ENCODE measurements at regions not wholly inside any gene's neighbourhood (a gene's known extent, or its start where the extent isn't known, plus 50 kb on each side); places are given as distances from the start of the nearest gene placed in this dataset.
"Not testable (repeated sequence)": the region's sequence is repeated elsewhere in the genome, so short reads cannot be mapped to it uniquely, and the experiment has no call there.

DNA sequence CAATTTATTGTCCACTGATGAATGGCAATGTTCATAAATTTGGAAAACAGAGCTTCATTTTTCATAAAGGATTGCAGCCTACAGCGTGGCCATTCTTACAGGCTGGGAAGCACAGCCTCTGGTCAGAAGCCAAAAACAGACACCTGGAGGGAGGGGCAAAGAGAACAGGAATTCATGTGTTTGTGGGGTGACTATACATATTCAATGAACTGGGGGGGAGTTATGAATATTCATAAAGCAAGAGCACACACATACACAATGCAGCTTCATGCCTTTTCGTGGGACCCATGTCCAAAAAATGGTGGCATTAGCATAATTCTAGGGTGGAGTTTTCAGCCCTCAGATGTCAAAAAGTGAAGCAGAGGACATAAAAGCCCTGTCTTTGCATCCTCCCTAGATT, 173.3 kb downstream of the VEGFC start:
- no peaks in the 10 kb centered on the region for H3K27me3 ChIP-seq
- no peak overlapping the region for H3K27ac ChIP-seq
- 78 to 93% (median 91%) methylated on average over 2 of the region's 2 CpGs for WGBS, 5 donors
- no peak overlapping the region for H3K4me3 ChIP-seq
- no peak for DNase-seq
- H3K36me3 ChIP-seq, result no peaks in the 10 kb centered on the region
- H3K9me3 ChIP-seq, result peaks cover 0 to 5% (median 0%) of the 10 kb centered on the region in 4 donors
- no peaks in the 10 kb centered on the region for H3K4me1 ChIP-seq
- TF ChIP-seq POLR2AphosphoS5 (IDR thresholded peaks at IDR 0.05) (no peak), EP300 (IDR thresholded peaks at IDR 0.05) (no peak), POLR2A (IDR thresholded peaks at IDR 0.05) (no peak)
- TF ChIP-seq, protein P1, sequence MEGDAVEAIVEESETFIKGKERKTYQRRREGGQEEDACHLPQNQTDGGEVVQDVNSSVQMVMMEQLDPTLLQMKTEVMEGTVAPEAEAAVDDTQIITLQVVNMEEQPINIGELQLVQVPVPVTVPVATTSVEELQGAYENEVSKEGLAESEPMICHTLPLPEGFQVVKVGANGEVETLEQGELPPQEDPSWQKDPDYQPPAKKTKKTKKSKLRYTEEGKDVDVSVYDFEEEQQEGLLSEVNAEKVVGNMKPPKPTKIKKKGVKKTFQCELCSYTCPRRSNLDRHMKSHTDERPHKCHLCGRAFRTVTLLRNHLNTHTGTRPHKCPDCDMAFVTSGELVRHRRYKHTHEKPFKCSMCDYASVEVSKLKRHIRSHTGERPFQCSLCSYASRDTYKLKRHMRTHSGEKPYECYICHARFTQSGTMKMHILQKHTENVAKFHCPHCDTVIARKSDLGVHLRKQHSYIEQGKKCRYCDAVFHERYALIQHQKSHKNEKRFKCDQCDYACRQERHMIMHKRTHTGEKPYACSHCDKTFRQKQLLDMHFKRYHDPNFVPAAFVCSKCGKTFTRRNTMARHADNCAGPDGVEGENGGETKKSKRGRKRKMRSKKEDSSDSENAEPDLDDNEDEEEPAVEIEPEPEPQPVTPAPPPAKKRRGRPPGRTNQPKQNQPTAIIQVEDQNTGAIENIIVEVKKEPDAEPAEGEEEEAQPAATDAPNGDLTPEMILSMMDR (IDR thresholded peaks at IDR 0.05), result no peak
- intact Hi-C loops (cut with DNase I; ENCODE audit: low total_unique reads), result no loop called here

DNA sequence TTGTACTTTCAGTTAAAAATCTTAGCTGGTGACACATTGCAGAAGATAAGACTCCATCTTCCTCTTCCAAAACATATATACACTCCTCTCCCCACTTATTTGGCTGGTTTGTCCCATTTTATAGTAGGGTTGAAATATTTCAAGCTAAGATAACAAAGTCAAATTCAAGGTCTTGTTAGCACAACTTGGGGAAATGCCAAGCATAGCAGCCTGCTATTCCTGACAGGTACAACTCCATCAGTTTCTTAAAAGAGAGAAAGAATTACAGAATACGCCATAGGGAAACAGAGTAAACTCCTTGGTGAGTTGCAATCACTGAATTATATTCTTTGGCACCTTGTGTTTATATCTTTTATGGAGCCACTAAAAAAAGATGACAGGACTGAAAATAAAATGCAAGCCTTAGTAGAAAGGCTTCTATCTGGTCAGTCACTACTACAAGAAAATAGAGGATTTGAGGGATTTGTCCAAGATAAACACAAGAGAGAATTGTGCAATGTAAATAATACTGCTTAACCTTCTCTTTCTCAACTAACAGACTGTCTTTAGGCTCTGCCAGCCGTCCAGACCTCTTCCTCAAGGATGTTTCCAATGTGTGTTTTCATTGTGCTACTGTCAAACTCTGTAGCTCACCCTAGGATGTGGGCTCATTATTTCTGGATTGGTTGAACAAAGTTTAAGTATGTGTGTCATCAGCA, 170.3 kb downstream of the VEGFC start:
- no peak for DNase-seq
- no peak for TF ChIP-seq POLR2AphosphoS5 (IDR thresholded peaks at IDR 0.05)
- TF ChIP-seq, protein P1 (IDR thresholded peaks at IDR 0.05), result no peak
- TF ChIP-seq POLR2A (IDR thresholded peaks at IDR 0.05), result no peak
- TF ChIP-seq EP300 (IDR thresholded peaks at IDR 0.05), result no peak
- Histone ChIP-seq H3K4me3 (no peak overlapping the region), H3K4me1 (no peaks in the 10 kb centered on the region), H3K27ac (no peak overlapping the region), H3K9me3 (peaks cover 0 to 8% (median 0%) of the 10 kb centered on the region in 4 donors), H3K27me3 (no peaks in the 10 kb centered on the region), H3K36me3 (no peaks in the 10 kb centered on the region)
- 38 to 47% (median 44%) methylated on average over 2 of the region's 2 CpGs for WGBS, 5 donors
- intact Hi-C loops (cut with DNase I; ENCODE audit: low total_unique reads), result no loop called here

DNA sequence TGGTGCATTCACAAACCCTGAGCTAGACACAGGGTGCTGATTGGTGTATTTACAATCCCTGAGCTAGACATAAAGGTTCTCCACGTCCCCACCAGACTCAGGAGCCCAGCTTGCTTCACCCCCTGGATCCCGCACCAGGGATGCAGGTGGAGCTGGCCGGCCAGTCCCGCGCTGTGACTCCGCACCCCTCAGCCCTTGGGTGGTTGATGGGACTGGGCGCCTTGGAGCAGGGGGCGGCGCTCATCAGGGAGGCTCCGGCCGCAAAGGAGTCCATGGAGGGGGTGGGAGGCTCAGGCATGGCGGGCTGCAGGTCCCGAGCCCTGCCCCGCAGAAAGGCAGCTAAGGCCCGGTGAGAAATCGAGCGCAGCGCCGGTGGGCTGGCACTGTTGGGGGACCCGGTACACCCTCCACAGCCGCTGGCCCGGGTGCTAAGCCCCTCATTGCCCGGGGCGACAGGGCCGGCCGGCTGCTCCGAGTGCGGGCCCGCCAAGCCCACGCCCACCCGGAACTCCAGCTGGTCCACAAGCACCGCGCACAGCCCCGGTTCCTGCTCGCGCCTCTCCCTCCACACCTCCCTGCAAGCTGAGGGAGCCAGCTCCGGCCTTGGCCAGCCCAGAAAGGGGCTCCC, 167.6 kb downstream of the VEGFC start:
- DNase-seq; H3K36me3 ChIP-seq; intact Hi-C loops (cut with DNase I; ENCODE audit: low total_unique reads); H3K27ac ChIP-seq; H3K4me3 ChIP-seq; H3K9me3 ChIP-seq; H3K27me3 ChIP-seq; H3K4me1 ChIP-seq: not testable (repeated sequence)
- 93 to 97% (median 94%) methylated on average over 15 to 37 of the region's 37 CpGs for WGBS, 5 donors

DNA sequence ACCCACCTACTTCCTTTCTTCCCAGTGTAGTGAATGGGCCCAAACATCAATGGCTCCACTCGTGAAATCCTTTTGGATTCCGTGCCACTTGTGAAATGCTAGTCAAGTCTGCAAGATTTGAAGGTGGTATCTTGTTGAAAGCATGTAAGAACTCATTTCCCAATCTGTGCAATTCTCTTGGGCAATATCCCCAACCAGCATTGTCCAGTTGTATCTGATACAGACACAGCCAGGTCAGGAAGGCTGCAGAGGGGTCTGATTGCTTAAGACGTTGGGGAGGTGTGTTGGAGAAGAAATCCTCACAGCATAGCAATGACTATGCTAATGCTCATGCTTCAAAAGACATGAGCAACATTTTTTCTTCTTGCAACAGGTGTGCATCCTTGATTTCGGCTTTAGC, 164.8 kb downstream of the VEGFC start:
- intact Hi-C loops (cut with DNase I; ENCODE audit: low total_unique reads), result no loop called here

DNA sequence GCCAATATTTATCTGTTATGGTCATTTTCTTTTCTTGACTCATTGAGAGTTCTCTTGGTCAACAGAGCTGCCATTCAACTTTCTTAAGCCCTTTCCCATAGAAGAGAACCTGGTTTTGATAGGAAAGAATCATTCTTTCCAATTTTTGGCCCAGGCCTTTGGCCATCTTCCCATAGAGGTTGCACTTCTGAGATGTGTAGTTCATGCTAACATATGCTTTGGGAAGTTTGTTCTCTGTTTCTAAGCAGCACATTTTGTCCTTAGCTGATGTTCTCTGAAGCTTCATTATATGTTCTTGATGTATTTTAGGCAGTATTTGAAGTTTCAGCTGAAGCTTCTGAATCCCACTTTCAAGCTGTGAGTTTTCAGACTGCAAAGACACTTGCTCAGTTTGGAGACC, 161.1 kb downstream of the VEGFC start:
- no peaks in the 10 kb centered on the region for H3K36me3 ChIP-seq
- intact Hi-C loops (cut with DNase I; ENCODE audit: low total_unique reads), result no loop called here

More for the DNA sequence above, 164.8 kb downstream of the VEGFC start:
- Histone ChIP-seq H3K36me3 (no peaks in the 10 kb centered on the region), H3K27ac (no peak overlapping the region), H3K4me1 (no peaks in the 10 kb centered on the region), H3K9me3 (peaks cover 0 to 10% (median 0%) of the 10 kb centered on the region in 4 donors), H3K4me3 (no peak overlapping the region), H3K27me3 (no peaks in the 10 kb centered on the region)
- TF ChIP-seq EP300 (IDR thresholded peaks at IDR 0.05), result no peak
- no peak for TF ChIP-seq POLR2A (IDR thresholded peaks at IDR 0.05)
- no peak for TF ChIP-seq POLR2AphosphoS5 (IDR thresholded peaks at IDR 0.05)
- no peak for DNase-seq
- WGBS, 5 donors, result 69 to 89% (median 75%) methylated on average over 4 of the region's 4 CpGs

More for the DNA sequence above, 161.1 kb downstream of the VEGFC start:
- peak in 1 of 2 donors; percentile 9 for DNase-seq
- H3K4me3 ChIP-seq, result no peak overlapping the region
- no peaks in the 10 kb centered on the region for H3K4me1 ChIP-seq
- TF ChIP-seq POLR2AphosphoS5 (IDR thresholded peaks at IDR 0.05) (no peak), POLR2A (IDR thresholded peaks at IDR 0.05) (no peak), EP300 (IDR thresholded peaks at IDR 0.05) (no peak)
- TF ChIP-seq, protein P1 (IDR thresholded peaks at IDR 0.05), result no peak
- H3K27ac ChIP-seq, result no peak overlapping the region
- H3K9me3 ChIP-seq, result peaks cover 0 to 2% (median 0%) of the 10 kb centered on the region in 4 donors
- H3K27me3 ChIP-seq, result no peaks in the 10 kb centered on the region

Data from stomach (tissue), 8 donors.